B cell (primary cell): ENCODE measurements at regions not wholly inside any gene's neighbourhood (a gene's known extent, or its start where the extent isn't known, plus 50 kb on each side); places are given as distances from the start of the nearest gene placed in this dataset.

Experiments
- ATAC-seq: fragments of 200-7000 bp; cut with Tn5 transposase; one replicate; pipeline ENCODE4 v1.10.0; 2021; ENCODE audit warnings: low read depth, mild to moderate bottlenecking, moderate number of reproducible peaks, moderate library complexity
- CTCF ChIA-PET: fragments of 350-600 bp; sonication (Branson Sonifier 250); formaldehyde crosslinking; loops from one replicate; lab custom pipeline; 2021; ENCODE audit warnings: antibody characterized with exemption, inconsistent platforms; lab: Charles Lee
- POLR2A ChIA-PET: fragments of 350-600 bp; sonication (Branson Sonifier 250); formaldehyde crosslinking; loops from one replicate; lab custom pipeline; 2021; ENCODE audit warnings: antibody characterized with exemption; lab: Charles Lee
- DNase-seq: peaks from one replicate; pipeline ENCODE4 v3.0.0; 2013
- H2AFZ ChIP-seq: 2 replicates; pipeline ENCODE4 v1.6.1; 2012; ENCODE audit warnings: mild to moderate bottlenecking, low read depth, low read length; ENCODE audit not compliant: insufficient read depth, poor library complexity, severe bottlenecking
- H3K27ac ChIP-seq, 2 donors: 1 replicate in 1 of 2; 2 replicates in 1 of 2; pipeline ENCODE4 v1.5.1; 2012 to 2013; ENCODE audit warnings: low read length in 2 of 2, mild to moderate bottlenecking in 2 of 2, moderate library complexity in 1 of 2
- H3K27me3 ChIP-seq, 4 experiments: fragments of 200-600 bp in 1 of 4; sonication (generic) in 1 of 4; replicated peaks in 1 of 4; 1 replicate in 2 of 4; 2 replicates in 2 of 4; pipeline versions ENCODE4 v1.6.1 to v1.7.0; 2013 to 2016; ENCODE audit warnings: low read length in 3 of 4, mild to moderate bottlenecking in 2 of 4, mixed read lengths in 1 of 4, moderate library complexity in 1 of 4; ENCODE audit not compliant: insufficient read depth in 4 of 4, control insufficient read depth in 3 of 4; ENCODE audit errors: control extremely low read depth in 1 of 4
- H3K36me3 ChIP-seq, 2 experiments: replicated peaks in 1 of 2; 1 replicate in 1 of 2; 2 replicates in 1 of 2; pipeline versions ENCODE4 v1.6.1 to v1.7.1; 2013; ENCODE audit warnings: low read length in 1 of 2; ENCODE audit not compliant: insufficient read depth in 2 of 2, control insufficient read depth in 1 of 2; ENCODE audit errors: control extremely low read depth in 1 of 2, extremely low read depth in 1 of 2
- H3K4me1 ChIP-seq, 2 donors: fragments of 200-600 bp in 1 of 2; sonication (generic) in 1 of 2; 1 replicate in 1 of 2; 2 replicates in 1 of 2; pipeline versions ENCODE4 v1.5.1 to v1.6.1; 2013 to 2017; ENCODE audit warnings: low read length in 2 of 2; ENCODE audit not compliant: control insufficient read depth in 2 of 2, insufficient read depth in 2 of 2
- H3K4me2 ChIP-seq: replicated peaks from 2 replicates; pipeline ENCODE3; 2012; ENCODE audit warnings: mild to moderate bottlenecking, low read depth, low read length; ENCODE audit not compliant: poor library complexity, severe bottlenecking
- H3K4me3 ChIP-seq, 5 experiments: fragments of 200-600 bp in 1 of 5; sonication (generic) in 1 of 5; 1 replicate in 3 of 5; 2 replicates in 2 of 5; pipeline versions ENCODE4 v1.5.1 to v1.7.0; 2011 to 2016; ENCODE audit warnings: low read length in 4 of 5, mild to moderate bottlenecking in 4 of 5, low read depth in 2 of 5, control low read depth in 1 of 5, moderate library complexity in 1 of 5; ENCODE audit not compliant: insufficient read depth in 1 of 5; ENCODE audit errors: control extremely low read depth in 1 of 5, extremely low read depth in 1 of 5
- H3K79me2 ChIP-seq: fragments of 200-600 bp; sonication (generic); one replicate; pipeline ENCODE4 v1.6.0; 2016; ENCODE audit warnings: low read length; ENCODE audit not compliant: control insufficient read depth, insufficient read depth
- H3K9ac ChIP-seq: fragments of 200-600 bp; sonication (generic); 2 replicates; pipeline ENCODE4 v1.6.1; 2017; ENCODE audit warnings: mild to moderate bottlenecking, low read length, moderate library complexity
- H3K9me3 ChIP-seq, 3 donors: one replicate each; pipeline versions ENCODE4 v1.6.1 to v1.7.1; 2013; ENCODE audit warnings: low read length in 2 of 3; ENCODE audit not compliant: control insufficient read depth in 2 of 3, insufficient read depth in 1 of 3; ENCODE audit errors: control extremely low read depth in 1 of 3
- H4K20me1 ChIP-seq: 2 replicates; pipeline ENCODE4 v1.6.0; 2012; ENCODE audit warnings: mild to moderate bottlenecking, low read length; ENCODE audit not compliant: insufficient read depth, control insufficient read depth, poor library complexity, severe bottlenecking
- H3K27ac Mint-ChIP-seq: one replicate; pipeline ENCODE4 v1.8.0; 2021; ENCODE audit warnings: mixed read lengths
- H3K27me3 Mint-ChIP-seq: one replicate; pipeline ENCODE4 v1.8.0; 2021; ENCODE audit warnings: mixed read lengths
- H3K4me1 Mint-ChIP-seq: one replicate; pipeline ENCODE4 v1.8.0; 2021; ENCODE audit warnings: mixed read lengths
- H3K4me3 Mint-ChIP-seq: one replicate; pipeline ENCODE4 v1.8.0; 2021; ENCODE audit warnings: mixed read lengths
- H3K9me3 Mint-ChIP-seq: one replicate; pipeline ENCODE4 v1.8.0; 2022; ENCODE audit warnings: mixed read lengths; ENCODE audit not compliant: insufficient read depth
- EZH2 ChIP-seq: IDR thresholded peaks from 2 replicates; pipeline ENCODE4 v1.6.1; 2012; ENCODE audit warnings: borderline replicate concordance, low read depth, mild to moderate bottlenecking, moderate library complexity, low read length; ENCODE audit not compliant: insufficient read depth, poor library complexity, severe bottlenecking
- WGBS: methylation state at CpG from one replicate; pipeline ENCODE4 v1.1.5; 2013; ENCODE audit warnings: missing lambda C conversion rate; ENCODE audit not compliant: insufficient coverage; 5-methylcytosine and 5-hydroxymethylcytosine counted together
- intact Hi-C: fragments of 100-400 bp; cut with micrococcal nuclease; formaldehyde crosslinking; loops from one replicate; pipeline ENCODE4 v1.10.0; 2022
- TF ChIP-seq, protein P1 (sequence below): fragments of 200-600 bp; IDR thresholded peaks from one replicate; pipeline ENCODE4 v1.8.0; 2022; ENCODE audit warnings: antibody characterized with exemption, mild to moderate bottlenecking

GRCh38 chr6:134594881-134595280 is 277.0 kb upstream of the SGK1 start:
- no peak overlapping the region for H3K9ac ChIP-seq
- no peaks in the 10 kb centered on the region for H3K9me3 ChIP-seq
- H3K27ac ChIP-seq: no peak overlapping the region
- H3K4me1 ChIP-seq: no peaks in the 10 kb centered on the region
- TF ChIP-seq, protein P1, sequence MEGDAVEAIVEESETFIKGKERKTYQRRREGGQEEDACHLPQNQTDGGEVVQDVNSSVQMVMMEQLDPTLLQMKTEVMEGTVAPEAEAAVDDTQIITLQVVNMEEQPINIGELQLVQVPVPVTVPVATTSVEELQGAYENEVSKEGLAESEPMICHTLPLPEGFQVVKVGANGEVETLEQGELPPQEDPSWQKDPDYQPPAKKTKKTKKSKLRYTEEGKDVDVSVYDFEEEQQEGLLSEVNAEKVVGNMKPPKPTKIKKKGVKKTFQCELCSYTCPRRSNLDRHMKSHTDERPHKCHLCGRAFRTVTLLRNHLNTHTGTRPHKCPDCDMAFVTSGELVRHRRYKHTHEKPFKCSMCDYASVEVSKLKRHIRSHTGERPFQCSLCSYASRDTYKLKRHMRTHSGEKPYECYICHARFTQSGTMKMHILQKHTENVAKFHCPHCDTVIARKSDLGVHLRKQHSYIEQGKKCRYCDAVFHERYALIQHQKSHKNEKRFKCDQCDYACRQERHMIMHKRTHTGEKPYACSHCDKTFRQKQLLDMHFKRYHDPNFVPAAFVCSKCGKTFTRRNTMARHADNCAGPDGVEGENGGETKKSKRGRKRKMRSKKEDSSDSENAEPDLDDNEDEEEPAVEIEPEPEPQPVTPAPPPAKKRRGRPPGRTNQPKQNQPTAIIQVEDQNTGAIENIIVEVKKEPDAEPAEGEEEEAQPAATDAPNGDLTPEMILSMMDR: no peak
- no peak for TF ChIP-seq EZH2
- intact Hi-C loops: no loop called here
- no peak for DNase-seq
- H3K4me3 Mint-ChIP-seq: no peak overlapping the region
- H3K4me3 ChIP-seq: no peak overlapping the region
- no peaks in the 10 kb centered on the region for H3K4me1 Mint-ChIP-seq
- H3K27me3 ChIP-seq: no peaks in the 10 kb centered on the region
- no peaks in the 10 kb centered on the region for H4K20me1 ChIP-seq
- no peaks in the 10 kb centered on the region for H3K9me3 Mint-ChIP-seq
- WGBS: no CpG with 5 or more reads among the region's 1 CpG
- no peak overlapping the region for H3K27ac Mint-ChIP-seq
- ATAC-seq: no peak
- ChIA-PET POLR2A (no interaction called here), CTCF (no interaction called here)
- H3K4me2 ChIP-seq: no peak overlapping the region
- H3K79me2 ChIP-seq: no peaks in the 10 kb centered on the region
- no peak overlapping the region for H2AFZ ChIP-seq
- H3K27me3 Mint-ChIP-seq: no peaks in the 10 kb centered on the region
- no peaks in the 10 kb centered on the region for H3K36me3 ChIP-seq

DNA sequence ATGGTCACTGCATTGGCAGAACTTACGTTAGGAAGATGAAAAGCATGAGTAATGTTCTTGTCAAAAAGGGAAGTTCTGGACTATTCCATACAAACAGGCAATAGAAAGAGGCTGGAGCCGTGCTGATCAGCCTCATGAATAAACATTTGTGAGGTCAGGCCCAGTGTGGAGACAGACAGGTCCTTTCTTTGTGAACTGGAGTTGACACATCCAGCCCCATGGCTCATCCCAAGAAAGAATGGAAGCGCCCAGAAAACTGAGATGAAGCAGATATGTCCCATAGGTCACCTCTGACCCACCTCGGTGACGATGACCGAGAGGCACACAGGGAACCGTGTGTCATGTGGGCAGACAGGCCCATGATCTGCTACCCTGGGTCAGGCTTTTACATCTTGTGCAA is 276.0 kb upstream of the SGK1 start:
- POLR2A ChIA-PET: no interaction called here
- Histone ChIP-seq H4K20me1 (no peaks in the 10 kb centered on the region), H3K27ac (no peak overlapping the region), H3K4me2 (no peak overlapping the region), H3K4me3 (no peak overlapping the region), H3K9me3 (no peaks in the 10 kb centered on the region), H3K4me1 (no peaks in the 10 kb centered on the region), H3K9ac (no peak overlapping the region), H2AFZ (no peak overlapping the region), H3K27me3 (no peaks in the 10 kb centered on the region), H3K79me2 (no peaks in the 10 kb centered on the region), H3K36me3 (no peaks in the 10 kb centered on the region)
- no peaks in the 10 kb centered on the region for H3K27me3 Mint-ChIP-seq
- no peak for ATAC-seq
- H3K4me1 Mint-ChIP-seq: no peaks in the 10 kb centered on the region
- WGBS: 73% methylated on average over 6 of the region's 7 CpGs
- H3K27ac Mint-ChIP-seq: no peak overlapping the region
- no peak for DNase-seq
- no peaks in the 10 kb centered on the region for H3K9me3 Mint-ChIP-seq
- CTCF ChIA-PET: no interaction called here
- intact Hi-C loops: no loop called here
- TF ChIP-seq, protein P1: no peak
- TF ChIP-seq EZH2: no peak
- H3K4me3 Mint-ChIP-seq: no peak overlapping the region
